ENCODE measurements at regions not wholly inside any gene's neighbourhood (a gene's known extent, or its start where the extent isn't known, plus 50 kb on each side); places are given as distances from the start of the nearest gene placed in this dataset.

- TF ChIP-seq CTCF (IDR thresholded peaks at IDR 0.05; ENCODE audit: insufficient read depth, low read length) (no peak), POLR2AphosphoS5 (IDR thresholded peaks at IDR 0.05; ENCODE audit: low read depth) (no peak), SPI1 (IDR thresholded peaks at IDR 0.05; ENCODE audit: borderline replicate concordance, low read depth) (no peak)
Measured at GRCh38 chr20:18904192-18904591, 90.6 kb downstream of the SCP2D1 start.

Measured in HL-60 (cell line).